Sigmoid colon (tissue), 6 donors: ENCODE measurements at regions not wholly inside any gene's neighbourhood (a gene's known extent, or its start where the extent isn't known, plus 50 kb on each side); places are given as distances from the start of the nearest gene placed in this dataset.

Source experiments
- DNase-seq: peaks from one replicate; pipeline ENCODE4 v3.0.0-alpha.2; 2019
- H3K27ac ChIP-seq, 4 donors: fragments of 200-600 bp; sonication (generic); one replicate each; pipeline ENCODE4 v1.5.1; 2016 to 2019; ENCODE audit warnings: mild to moderate bottlenecking in 1 of 4
- H3K27me3 ChIP-seq, 3 donors: fragments of 200-600 bp; sonication (generic); one replicate each; pipeline ENCODE4 v1.5.1; 2019; ENCODE audit warnings: mild to moderate bottlenecking in 1 of 3
- H3K36me3 ChIP-seq, 4 donors: fragments of 200-600 bp; sonication (generic); one replicate each; pipeline ENCODE4 v1.5.1; 2016 to 2019
- H3K4me1 ChIP-seq, 4 donors: fragments of 200-600 bp; sonication (generic); one replicate each; pipeline ENCODE4 v1.5.1; 2017 to 2019
- H3K4me3 ChIP-seq, 4 donors: fragments of 200-600 bp; sonication (generic); one replicate each; pipeline ENCODE4 v1.5.1; 2017 to 2019; ENCODE audit warnings: mild to moderate bottlenecking in 2 of 4, moderate library complexity in 1 of 4
- H3K9me3 ChIP-seq, 4 donors: fragments of 200-600 bp in 3 of 4; sonication (generic) in 3 of 4; one replicate each; pipeline versions ENCODE4 v1.5.1 to v1.6.1; 2013 to 2019
- EP300 ChIP-seq, 4 donors: sonication (generic); formaldehyde crosslinking; IDR thresholded peaks; one replicate each; pipeline ENCODE4 v1.6.1; 2017; ENCODE audit warnings: antibody characterized with exemption in 4 of 4
- POLR2A ChIP-seq, 2 donors: fragments of 450-650 bp; IDR thresholded peaks; one replicate each; pipeline ENCODE4 v1.6.1; 2016; ENCODE audit warnings: antibody characterized with exemption in 2 of 2, mild to moderate bottlenecking in 2 of 2, moderate library complexity in 2 of 2
- POLR2AphosphoS5 ChIP-seq, 4 donors: sonication (generic); formaldehyde crosslinking; IDR thresholded peaks; one replicate each; pipeline ENCODE4 v1.6.1; 2017; ENCODE audit warnings: antibody characterized with exemption in 4 of 4
- WGBS, 2 donors: extraction: QIAGEN DNeasy Blood & Tissue Kit; methylation state at CpG; one replicate each; pipeline ENCODE4 v1.1.7; 2013; 5-methylcytosine and 5-hydroxymethylcytosine counted together
- intact Hi-C: fragments of 100-400 bp; cut with DNase I; formaldehyde crosslinking; loops from one replicate; pipeline ENCODE4 v1.15.1; 2023
- TF ChIP-seq, protein P1 (sequence below), 4 experiments: fragments of 450-650 bp in 3 of 4; fragments of 200-600 bp in 1 of 4; IDR thresholded peaks; one replicate each; pipeline ENCODE4 v1.5.1; 2016 to 2019; ENCODE audit warnings: antibody characterized with exemption in 4 of 4, mild to moderate bottlenecking in 3 of 4, moderate library complexity in 2 of 4
- donor health status: healthy with polysubstance abuse.
- donor health status: healthy.

GRCh38 chr18:10055125-10055750, 141.4 kb downstream of the VAPA start:
- TF ChIP-seq, protein P1, sequence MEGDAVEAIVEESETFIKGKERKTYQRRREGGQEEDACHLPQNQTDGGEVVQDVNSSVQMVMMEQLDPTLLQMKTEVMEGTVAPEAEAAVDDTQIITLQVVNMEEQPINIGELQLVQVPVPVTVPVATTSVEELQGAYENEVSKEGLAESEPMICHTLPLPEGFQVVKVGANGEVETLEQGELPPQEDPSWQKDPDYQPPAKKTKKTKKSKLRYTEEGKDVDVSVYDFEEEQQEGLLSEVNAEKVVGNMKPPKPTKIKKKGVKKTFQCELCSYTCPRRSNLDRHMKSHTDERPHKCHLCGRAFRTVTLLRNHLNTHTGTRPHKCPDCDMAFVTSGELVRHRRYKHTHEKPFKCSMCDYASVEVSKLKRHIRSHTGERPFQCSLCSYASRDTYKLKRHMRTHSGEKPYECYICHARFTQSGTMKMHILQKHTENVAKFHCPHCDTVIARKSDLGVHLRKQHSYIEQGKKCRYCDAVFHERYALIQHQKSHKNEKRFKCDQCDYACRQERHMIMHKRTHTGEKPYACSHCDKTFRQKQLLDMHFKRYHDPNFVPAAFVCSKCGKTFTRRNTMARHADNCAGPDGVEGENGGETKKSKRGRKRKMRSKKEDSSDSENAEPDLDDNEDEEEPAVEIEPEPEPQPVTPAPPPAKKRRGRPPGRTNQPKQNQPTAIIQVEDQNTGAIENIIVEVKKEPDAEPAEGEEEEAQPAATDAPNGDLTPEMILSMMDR (IDR thresholded peaks at IDR 0.05): no peak
- TF ChIP-seq POLR2AphosphoS5 (IDR thresholded peaks at IDR 0.05) (no peak), EP300 (IDR thresholded peaks at IDR 0.05) (no peak), POLR2A (IDR thresholded peaks at IDR 0.05) (no peak)
- peaks cover 0 to 63% (median 50%) of the 10 kb centered on the region in 4 donors for H3K4me1 ChIP-seq
- DNase-seq: no peak
- H3K27ac ChIP-seq: no peak overlapping the region
- H3K4me3 ChIP-seq: no peak overlapping the region
- 91 to 92% methylated on average over 10 of the region's 10 CpGs for WGBS, 2 donors
- intact Hi-C loops: loop anchor here (10.0 kb wide), 1 partner anchor 180 kb away; no protein-coding TSS in a partner anchor
- no peaks in the 10 kb centered on the region for H3K36me3 ChIP-seq
- no peaks in the 10 kb centered on the region for H3K9me3 ChIP-seq
- H3K27me3 ChIP-seq: no peaks in the 10 kb centered on the region

DNA sequence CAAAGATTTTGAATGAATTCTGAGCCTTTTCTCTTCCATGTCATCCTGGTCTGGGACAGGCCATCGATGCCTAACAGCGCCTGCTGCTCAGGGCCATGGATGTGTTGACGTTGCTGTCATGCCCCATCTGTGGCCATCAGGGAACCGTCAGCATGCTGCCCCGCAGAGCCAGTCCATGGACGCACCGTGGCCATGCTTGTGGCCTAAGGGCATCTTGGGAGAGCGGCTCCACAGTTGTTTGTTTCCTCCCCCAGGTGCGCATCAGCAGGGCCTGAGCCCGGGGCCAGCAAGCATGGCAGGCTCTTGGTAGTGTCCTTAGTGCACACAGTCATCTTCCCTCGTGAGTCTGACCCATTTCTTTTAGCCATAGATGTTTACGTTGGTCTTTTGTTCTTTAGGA, 142.7 kb downstream of the VAPA start:
- Histone ChIP-seq H3K27me3 (no peaks in the 10 kb centered on the region), H3K36me3 (no peaks in the 10 kb centered on the region), H3K9me3 (no peaks in the 10 kb centered on the region), H3K4me3 (no peak overlapping the region), H3K27ac (peak overlapping the region in 1 of 4 donors; percentile 62), H3K4me1 (peaks cover 0 to 63% (median 57%) of the 10 kb centered on the region in 4 donors)
- WGBS, 2 donors: 95 to 96% methylated on average over 12 of the region's 12 CpGs
- intact Hi-C loops: loop anchor here (10.0 kb wide), 1 partner anchor 178 kb away; no protein-coding TSS in a partner anchor
- TF ChIP-seq POLR2AphosphoS5 (IDR thresholded peaks at IDR 0.05) (no peak), EP300 (IDR thresholded peaks at IDR 0.05) (no peak)
- no peak for DNase-seq

DNA sequence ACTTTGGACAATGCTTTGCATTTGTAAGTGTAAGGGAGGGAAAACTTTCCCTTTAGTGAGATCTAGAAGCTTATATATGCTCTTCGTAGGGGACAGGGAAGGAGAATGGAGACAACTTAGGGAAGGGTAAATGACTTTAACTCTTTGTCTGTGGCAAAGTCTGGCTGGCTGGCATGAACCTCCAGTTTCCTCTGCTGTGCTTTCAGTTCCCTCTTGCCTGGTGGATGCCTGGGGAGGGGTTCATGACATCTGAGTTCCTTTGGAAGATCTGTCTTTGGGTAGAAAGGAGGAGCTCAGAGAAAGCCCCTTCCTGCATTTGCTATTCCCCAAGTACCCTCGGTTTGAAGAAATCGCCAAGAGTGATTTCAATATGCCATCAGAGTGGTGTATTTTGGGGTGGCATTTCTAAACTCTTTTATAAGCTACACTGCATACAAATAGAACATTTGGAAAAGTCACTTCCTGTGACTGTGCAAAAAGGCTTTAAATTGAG, 143.6 kb downstream of the VAPA start:
- 72 to 84% methylated on average over 3 of the region's 3 CpGs for WGBS, 2 donors
- intact Hi-C loops: loop anchor here (10.0 kb wide), 1 partner anchor 177 kb away; no protein-coding TSS in a partner anchor
- Histone ChIP-seq H3K27me3 (no peaks in the 10 kb centered on the region), H3K4me1 (peaks cover 0 to 63% (median 57%) of the 10 kb centered on the region in 4 donors), H3K4me3 (no peak overlapping the region), H3K27ac (peak overlapping the region; percentile 23 to 62 (median 46)), H3K36me3 (no peaks in the 10 kb centered on the region), H3K9me3 (no peaks in the 10 kb centered on the region)
- no peak for DNase-seq
- no peak for TF ChIP-seq POLR2AphosphoS5 (IDR thresholded peaks at IDR 0.05)
- no peak for TF ChIP-seq POLR2A (IDR thresholded peaks at IDR 0.05)
- TF ChIP-seq EP300 (IDR thresholded peaks at IDR 0.05): no peak
- TF ChIP-seq, protein P1 (IDR thresholded peaks at IDR 0.05): no peak

GRCh38 chr18:10057894-10058791, 144.3 kb downstream of the VAPA start:
- H3K9me3 ChIP-seq: no peaks in the 10 kb centered on the region
- H3K36me3 ChIP-seq: no peaks in the 10 kb centered on the region
- no peaks in the 10 kb centered on the region for H3K27me3 ChIP-seq
- DNase-seq: no peak
- intact Hi-C loops: loop anchor here (10.0 kb wide), 1 partner anchor 177 kb away; no protein-coding TSS in a partner anchor
- WGBS, 2 donors: 56 to 61% methylated on average over 5 of the region's 5 CpGs
- peak in 3 of 4 donors; percentile 21 to 32 (median 22) for TF ChIP-seq POLR2AphosphoS5 (IDR thresholded peaks at IDR 0.05)
- TF ChIP-seq POLR2A (IDR thresholded peaks at IDR 0.05): no peak
- peak in 1 of 4 donors; percentile 12 for TF ChIP-seq EP300 (IDR thresholded peaks at IDR 0.05)
- TF ChIP-seq, protein P1 (IDR thresholded peaks at IDR 0.05): no peak
- H3K4me1 ChIP-seq: peaks cover 0 to 59% (median 53%) of the 10 kb centered on the region in 4 donors
- no peak overlapping the region for H3K4me3 ChIP-seq
- H3K27ac ChIP-seq: peak overlapping the region; percentile 23 to 62 (median 46)
